Activated naive CD4-positive, alpha-beta T cell treated with anti-CD3 and anti-CD28 coated beads for 36 hours (primary cell): ENCODE measurements at regions not wholly inside any gene's neighbourhood (a gene's known extent, or its start where the extent isn't known, plus 50 kb on each side); places are given as distances from the start of the nearest gene placed in this dataset.

ENCODE experiments used
- CTCF ChIA-PET: fragments of 350-600 bp; sonication (Branson Sonifier 250); formaldehyde crosslinking; loops from one replicate; lab custom pipeline; 2021; ENCODE audit warnings: antibody characterized with exemption; lab: Charles Lee
- DNase-seq: peaks from one replicate; pipeline ENCODE4 v3.0.0-alpha.2; 2020
- H3K27ac Mint-ChIP-seq: one replicate; pipeline ENCODE4 v1.8.0; 2021; ENCODE audit warnings: mild to moderate bottlenecking, mixed read lengths
- H3K27me3 Mint-ChIP-seq: one replicate; pipeline ENCODE4 v1.8.0; 2021; ENCODE audit warnings: low read depth, mixed read lengths
- H3K36me3 Mint-ChIP-seq: one replicate; pipeline ENCODE4 v1.8.0; 2021; ENCODE audit warnings: low read depth, mixed read lengths
- H3K4me1 Mint-ChIP-seq: one replicate; pipeline ENCODE4 v1.8.0; 2021; ENCODE audit warnings: low read depth, mixed read lengths
- H3K4me3 Mint-ChIP-seq: one replicate; pipeline ENCODE4 v1.8.0; 2021; ENCODE audit warnings: mild to moderate bottlenecking, moderate library complexity, mixed read lengths
- H3K9me3 Mint-ChIP-seq: one replicate; pipeline ENCODE4 v1.8.0; 2021; ENCODE audit warnings: mixed read lengths
- intact Hi-C: fragments of 100-400 bp; cut with micrococcal nuclease; formaldehyde crosslinking; loops from one replicate; pipeline ENCODE4 v1.15.1; 2023

GRCh38 chr9:88028338-88028737 lies 54.0 kb upstream of the CDK20 start:
- Mint-ChIP-seq H3K27me3 (peaks cover 3% of the 10 kb centered on the region), H3K4me1 (no peaks in the 10 kb centered on the region), H3K27ac (no peak overlapping the region), H3K9me3 (no peaks in the 10 kb centered on the region), H3K4me3 (no peak overlapping the region), H3K36me3 (no peaks in the 10 kb centered on the region)
- no peak for DNase-seq
- CTCF ChIA-PET, result no interaction called here
- intact Hi-C loops, result no loop called here

- no peak for DNase-seq
- Mint-ChIP-seq H3K4me3 (no peak overlapping the region), H3K27me3 (no peaks in the 10 kb centered on the region), H3K27ac (no peak overlapping the region), H3K4me1 (no peaks in the 10 kb centered on the region), H3K9me3 (no peaks in the 10 kb centered on the region), H3K36me3 (no peaks in the 10 kb centered on the region)
- CTCF ChIA-PET, result no interaction called here
- intact Hi-C loops, result no loop called here
Measured at GRCh38 chr9:88026118-88026479, 51.8 kb upstream of the CDK20 start.

- no peaks in the 10 kb centered on the region for H3K36me3 Mint-ChIP-seq
- intact Hi-C loops, result no loop called here
- DNase-seq, result no peak
- H3K4me3 Mint-ChIP-seq, result no peak overlapping the region
- no peaks in the 10 kb centered on the region for H3K4me1 Mint-ChIP-seq
- H3K27ac Mint-ChIP-seq, result no peak overlapping the region
- CTCF ChIA-PET, result no interaction called here
- H3K9me3 Mint-ChIP-seq, result no peaks in the 10 kb centered on the region
- no peaks in the 10 kb centered on the region for H3K27me3 Mint-ChIP-seq
Measured at GRCh38 chr9:88025411-88026117, 51.2 kb upstream of the CDK20 start.

- intact Hi-C loops, result no loop called here
- CTCF ChIA-PET, result interaction anchor here (0.7 kb wide), 1 partner anchor 555 kb away, joined by 3 read pairs; no protein-coding TSS in a partner anchor
- Mint-ChIP-seq H3K27ac (no peak overlapping the region), H3K9me3 (no peaks in the 10 kb centered on the region), H3K4me3 (no peak overlapping the region), H3K36me3 (no peaks in the 10 kb centered on the region), H3K4me1 (no peaks in the 10 kb centered on the region), H3K27me3 (no peaks in the 10 kb centered on the region)
- DNase-seq, result no peak
Measured at GRCh38 chr9:88024896-88025295, 50.6 kb upstream of the CDK20 start.
